Trophoblast cell (in vitro differentiated cells and primary cell): ENCODE measurements at regions not wholly inside any gene's neighbourhood (a gene's known extent, or its start where the extent isn't known, plus 50 kb on each side); places are given as distances from the start of the nearest gene placed in this dataset.

ENCODE experiments used
- DNase-seq, 2 donors: peaks; one replicate each; pipeline ENCODE4 v3.0.0-alpha.2; 2016
- H2AFZ ChIP-seq: 2 replicates; pipeline ENCODE4 v1.6.1; 2013; ENCODE audit warnings: low read length, moderate library complexity, mild to moderate bottlenecking; ENCODE audit not compliant: insufficient read depth, poor library complexity
- H2AK5ac ChIP-seq: 2 replicates; pipeline ENCODE4 v1.6.1; 2013; ENCODE audit warnings: mild to moderate bottlenecking, low read length
- H2BK120ac ChIP-seq: 2 replicates; pipeline ENCODE4 v1.6.1; 2013; ENCODE audit warnings: low read length, mild to moderate bottlenecking, moderate library complexity; ENCODE audit not compliant: insufficient read depth, poor library complexity
- H2BK12ac ChIP-seq: 2 replicates; pipeline ENCODE4 v1.6.1; 2013; ENCODE audit warnings: mild to moderate bottlenecking, low read length, moderate library complexity
- H2BK5ac ChIP-seq: 2 replicates; pipeline ENCODE4 v1.6.1; 2013; ENCODE audit warnings: low read length, low read depth, moderate library complexity, mild to moderate bottlenecking; ENCODE audit not compliant: poor library complexity
- H3K14ac ChIP-seq: 2 replicates; pipeline ENCODE4 v1.6.1; 2013; ENCODE audit warnings: mild to moderate bottlenecking, low read length
- H3K18ac ChIP-seq: 2 replicates; pipeline ENCODE4 v1.6.1; 2013; ENCODE audit warnings: mild to moderate bottlenecking, low read length
- H3K23ac ChIP-seq: 2 replicates; pipeline ENCODE4 v1.6.1; 2013; ENCODE audit warnings: low read length
- H3K27ac ChIP-seq: 2 replicates; pipeline ENCODE4 v1.5.1; 2013; ENCODE audit warnings: low read depth, mild to moderate bottlenecking, inconsistent platforms, low read length, moderate library complexity
- H3K27me3 ChIP-seq: 2 replicates; pipeline ENCODE4 v1.6.1; 2013; ENCODE audit warnings: inconsistent platforms, mild to moderate bottlenecking, low read length, moderate library complexity; ENCODE audit not compliant: insufficient read depth
- H3K36me3 ChIP-seq, 2 experiments: 1 replicate in 1 of 2; 2 replicates in 1 of 2; pipeline ENCODE4 v1.6.1; 2013; ENCODE audit warnings: low read length in 2 of 2, mild to moderate bottlenecking in 2 of 2, moderate library complexity in 1 of 2; ENCODE audit not compliant: insufficient read depth in 2 of 2, control insufficient read depth in 1 of 2
- H3K4ac ChIP-seq: 2 replicates; pipeline ENCODE4 v1.6.1; 2013; ENCODE audit warnings: low read depth, mild to moderate bottlenecking, low read length, moderate library complexity
- H3K4me1 ChIP-seq, 2 experiments: 1 replicate in 1 of 2; 2 replicates in 1 of 2; pipeline ENCODE4 v1.6.1; 2013; ENCODE audit warnings: low read length in 2 of 2, mild to moderate bottlenecking in 2 of 2, moderate library complexity in 1 of 2; ENCODE audit not compliant: insufficient read depth in 2 of 2, control insufficient read depth in 1 of 2
- H3K4me2 ChIP-seq: 2 replicates; pipeline ENCODE4 v1.6.1; 2013; ENCODE audit warnings: inconsistent platforms, mild to moderate bottlenecking, low read length, moderate library complexity
- H3K4me3 ChIP-seq: 2 replicates; pipeline ENCODE4 v1.5.1; 2013; ENCODE audit warnings: mild to moderate bottlenecking, low read depth, low read length, inconsistent platforms
- H3K79me1 ChIP-seq: one replicate; pipeline ENCODE4 v1.6.1; 2013; ENCODE audit warnings: low read length
- H3K79me2 ChIP-seq: 2 replicates; pipeline ENCODE4 v1.6.1; 2013; ENCODE audit warnings: low read length, mild to moderate bottlenecking; ENCODE audit not compliant: control insufficient read depth, insufficient read depth, poor library complexity
- H3K9ac ChIP-seq: 2 replicates; pipeline ENCODE4 v1.6.1; 2013; ENCODE audit warnings: mild to moderate bottlenecking, low read length
- H3K9me3 ChIP-seq: 2 replicates; pipeline ENCODE4 v1.6.1; 2013; ENCODE audit warnings: low read depth, mild to moderate bottlenecking, control low read depth, inconsistent platforms, low read length; ENCODE audit not compliant: insufficient read depth
- H4K12ac ChIP-seq: 2 replicates; pipeline ENCODE4 v1.6.1; 2013; ENCODE audit warnings: low read depth, mild to moderate bottlenecking, low read length, moderate library complexity
- H4K8ac ChIP-seq: 2 replicates; pipeline ENCODE4 v1.6.1; 2013; ENCODE audit warnings: low read depth, mild to moderate bottlenecking, low read length, moderate library complexity
- H4K91ac ChIP-seq: one replicate; pipeline ENCODE4 v1.6.1; 2013; ENCODE audit warnings: low read depth, mild to moderate bottlenecking, low read length, moderate library complexity
- WGBS: extraction: QIAGEN DNeasy Blood & Tissue Kit; methylation state at CpG from one replicate; pipeline ENCODE4 v1.1.7; 2013; ENCODE audit warnings: missing lambda C conversion rate; ENCODE audit not compliant: insufficient read length, insufficient coverage; ENCODE audit errors: extremely low coverage; 5-methylcytosine and 5-hydroxymethylcytosine counted together

DNA sequence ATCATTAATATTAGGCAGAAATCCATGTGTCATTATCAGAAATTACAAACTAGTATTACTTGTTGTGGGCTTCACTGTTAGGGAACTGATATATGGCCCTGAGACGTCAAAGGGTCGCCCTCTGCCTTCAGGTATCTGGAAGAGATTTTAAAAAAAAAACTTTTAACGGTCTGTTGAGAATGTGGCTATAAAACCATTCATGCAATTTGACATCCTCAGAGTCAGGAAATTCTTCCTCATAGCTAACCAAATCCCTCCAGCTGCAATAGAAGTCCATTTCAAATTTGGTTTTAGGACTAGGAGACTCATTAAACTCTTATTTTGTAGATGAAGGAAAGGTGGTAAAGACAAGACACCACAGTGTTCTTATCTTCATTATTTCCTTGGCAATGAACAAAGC, 194.2 kb upstream of the NOCT start:
- Histone ChIP-seq H2AFZ (no peak overlapping the region), H3K27ac (no peak overlapping the region), H2BK120ac (no peak overlapping the region), H3K4me2 (no peak overlapping the region), H4K12ac (no peak overlapping the region), H3K4me3 (no peak overlapping the region), H3K27me3 (no peaks in the 10 kb centered on the region), H3K79me2 (no peaks in the 10 kb centered on the region), H3K4ac (no peak overlapping the region), H2BK5ac (no peak overlapping the region), H3K36me3 (no peaks in the 10 kb centered on the region), H3K9me3 (no peaks in the 10 kb centered on the region), H2BK12ac (no peak overlapping the region), H2AK5ac (no peak overlapping the region), H3K4me1 (no peaks in the 10 kb centered on the region), H3K79me1 (no peaks in the 10 kb centered on the region), H4K91ac (no peak overlapping the region), H3K18ac (no peak overlapping the region), H4K8ac (no peak overlapping the region), H3K14ac (no peak overlapping the region), H3K9ac (no peak overlapping the region), H3K23ac (no peak overlapping the region)
- DNase-seq = no peak
- no CpG with 5 or more reads among the region's 3 CpGs for WGBS

DNA sequence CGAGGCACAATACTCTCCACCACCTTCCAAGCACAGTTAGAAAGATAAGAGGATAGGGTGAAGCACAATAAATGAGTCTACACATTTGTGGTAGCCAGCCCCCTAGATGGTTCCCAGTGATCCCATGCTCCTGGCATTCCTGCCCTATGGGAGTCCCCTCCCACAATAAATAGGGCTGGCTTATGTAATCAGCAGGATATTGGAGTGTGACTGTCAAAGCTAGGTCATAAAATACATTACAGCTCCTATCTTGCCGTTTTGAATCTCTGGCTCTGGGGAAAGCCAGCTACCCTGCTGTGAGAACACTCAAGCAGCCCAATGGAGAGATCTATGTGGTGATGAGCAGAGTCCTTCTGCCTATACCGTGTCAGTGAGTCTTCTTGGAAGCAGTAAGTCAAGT, 198.7 kb upstream of the NOCT start:
- Histone ChIP-seq H3K4me2 (no peak overlapping the region), H2AK5ac (no peak overlapping the region), H3K36me3 (no peaks in the 10 kb centered on the region), H2BK120ac (no peak overlapping the region), H4K91ac (no peak overlapping the region), H3K9ac (no peak overlapping the region), H2BK12ac (no peak overlapping the region), H3K23ac (no peak overlapping the region), H3K27ac (no peak overlapping the region), H3K4ac (no peak overlapping the region), H2BK5ac (no peak overlapping the region), H3K4me1 (no peaks in the 10 kb centered on the region), H3K18ac (no peak overlapping the region), H3K4me3 (no peak overlapping the region), H2AFZ (no peak overlapping the region), H3K27me3 (no peaks in the 10 kb centered on the region), H3K79me1 (no peaks in the 10 kb centered on the region), H4K8ac (no peak overlapping the region), H3K9me3 (no peaks in the 10 kb centered on the region), H3K79me2 (no peaks in the 10 kb centered on the region), H3K14ac (no peak overlapping the region), H4K12ac (no peak overlapping the region)
- no peak for DNase-seq
- WGBS = no CpG with 5 or more reads among the region's 3 CpGs

DNA sequence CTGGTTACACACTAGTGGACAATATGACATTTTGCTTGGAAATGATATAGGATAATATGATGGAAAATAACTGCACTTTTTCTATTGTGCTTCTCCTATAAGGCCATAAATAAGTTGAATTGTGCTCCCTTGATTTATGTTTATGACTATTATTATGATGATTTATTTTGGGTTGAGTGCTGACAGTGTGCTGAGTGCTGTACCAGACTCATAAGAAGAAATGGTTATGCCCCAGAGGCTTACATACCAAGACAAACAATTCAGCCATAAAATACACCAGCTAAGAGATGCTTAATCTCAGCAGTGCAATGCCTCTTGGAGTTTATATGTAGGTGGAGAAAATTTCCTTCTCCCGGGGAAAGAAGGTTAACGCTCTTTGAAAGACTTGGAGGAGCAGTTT, 199.8 kb upstream of the NOCT start:
- H2BK120ac ChIP-seq = no peak overlapping the region
- H3K18ac ChIP-seq = no peak overlapping the region
- H3K14ac ChIP-seq = no peak overlapping the region
- no peaks in the 10 kb centered on the region for H3K4me1 ChIP-seq
- H2AK5ac ChIP-seq = no peak overlapping the region
- H3K9me3 ChIP-seq = no peaks in the 10 kb centered on the region
- no peaks in the 10 kb centered on the region for H3K79me2 ChIP-seq
- H3K4ac ChIP-seq = no peak overlapping the region
- WGBS = no CpG with 5 or more reads among the region's 2 CpGs
- H3K27ac ChIP-seq = no peak overlapping the region
- no peak overlapping the region for H3K4me2 ChIP-seq
- no peak overlapping the region for H2BK5ac ChIP-seq
- H4K91ac ChIP-seq = no peak overlapping the region
- no peak overlapping the region for H3K9ac ChIP-seq
- H4K12ac ChIP-seq = no peak overlapping the region
- no peaks in the 10 kb centered on the region for H3K27me3 ChIP-seq
- H3K79me1 ChIP-seq = no peaks in the 10 kb centered on the region
- H2BK12ac ChIP-seq = no peak overlapping the region
- no peaks in the 10 kb centered on the region for H3K36me3 ChIP-seq
- DNase-seq = no peak
- no peak overlapping the region for H4K8ac ChIP-seq
- no peak overlapping the region for H2AFZ ChIP-seq
- no peak overlapping the region for H3K4me3 ChIP-seq
- no peak overlapping the region for H3K23ac ChIP-seq

DNA sequence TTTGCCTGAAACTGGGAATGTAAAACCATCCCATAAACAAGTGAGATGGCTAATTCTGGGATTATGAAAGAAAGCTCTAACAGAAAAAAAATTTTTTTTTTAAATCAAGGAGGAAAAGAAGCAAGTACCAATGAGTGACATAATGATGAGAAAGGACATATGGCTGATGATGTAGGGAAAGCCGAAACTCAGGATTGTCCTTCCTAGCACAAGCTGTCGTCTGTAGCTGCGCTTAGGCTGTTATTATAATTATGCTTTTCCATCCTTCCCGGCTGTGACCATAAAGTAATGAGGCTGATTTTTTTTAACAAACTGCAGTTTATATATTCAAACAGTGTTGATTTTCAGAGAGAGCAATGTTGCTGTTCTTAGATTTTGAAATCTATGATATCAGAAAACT, 209.8 kb upstream of the NOCT start:
- Histone ChIP-seq H3K9me3 (no peaks in the 10 kb centered on the region), H3K4me3 (no peak overlapping the region), H2AFZ (no peak overlapping the region), H2AK5ac (no peak overlapping the region), H2BK12ac (no peak overlapping the region), H3K79me2 (no peaks in the 10 kb centered on the region), H3K4ac (no peak overlapping the region), H4K12ac (no peak overlapping the region), H2BK5ac (no peak overlapping the region), H3K9ac (no peak overlapping the region), H3K79me1 (no peaks in the 10 kb centered on the region), H3K4me2 (no peak overlapping the region), H3K27ac (no peak overlapping the region), H3K36me3 (no peaks in the 10 kb centered on the region), H4K91ac (no peak overlapping the region), H4K8ac (no peak overlapping the region), H3K14ac (no peak overlapping the region), H3K4me1 (no peaks in the 10 kb centered on the region), H3K18ac (no peak overlapping the region), H2BK120ac (no peak overlapping the region), H3K27me3 (no peaks in the 10 kb centered on the region), H3K23ac (no peak overlapping the region)
- no CpG with 5 or more reads among the region's 4 CpGs for WGBS
- no peak for DNase-seq
